ENCODE measurements at regions not wholly inside any gene's neighbourhood (a gene's known extent, or its start where the extent isn't known, plus 50 kb on each side); places are given as distances from the start of the nearest gene placed in this dataset.

DNA sequence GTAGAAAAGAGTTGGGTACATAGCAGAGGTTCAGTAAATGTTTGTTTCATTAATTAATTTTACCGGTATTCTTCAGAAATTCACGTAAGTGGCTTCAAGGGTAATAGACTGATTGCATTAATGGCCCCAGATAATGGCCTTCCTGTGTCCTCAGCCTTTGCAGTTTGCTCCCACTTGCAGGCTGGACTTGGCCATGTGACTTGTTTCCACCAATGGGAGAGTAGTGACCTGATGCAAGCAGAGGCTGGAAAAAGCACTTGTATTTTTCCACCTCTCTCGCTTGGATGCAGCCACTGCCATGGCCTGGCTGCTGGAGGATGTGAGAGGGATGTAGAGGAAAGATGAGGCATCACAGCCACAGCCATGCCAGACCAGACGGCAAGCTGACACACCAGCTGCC, 480.9 kb downstream of the CDK5RAP2 start:
- Histone ChIP-seq H3K4me3 (ENCODE audit: low read depth, low read length) (no peak overlapping the region), H3K9me3 (no peaks in the 10 kb centered on the region), H3K4me1 (no peaks in the 10 kb centered on the region), H3K36me3 (ENCODE audit: control insufficient read depth, insufficient read depth, low read length) (no peaks in the 10 kb centered on the region), H3K27me3 (replicated peaks; ENCODE audit: control insufficient read depth, insufficient read depth, low read length) (no peaks in the 10 kb centered on the region; the same call in none of the 2 replicates)
- no TSS peak for BruUV-seq (replicated peaks)
- H3K27me3 Mint-ChIP-seq (ENCODE audit: insufficient read depth, unreplicated experiment) = peaks cover 10% of the 10 kb centered on the region
- intact Hi-C loops (cut with micrococcal nuclease; ENCODE audit: unreplicated experiment) = no loop called here
- H3K4me3 Mint-ChIP-seq (ENCODE audit: unreplicated experiment) = no peak overlapping the region
- no peak overlapping the region for H3K27ac Mint-ChIP-seq (ENCODE audit: unreplicated experiment)
- ChIA-PET POLR2A (no interaction called here), CTCF (no interaction called here)
- TF ChIP-seq, protein P1, sequence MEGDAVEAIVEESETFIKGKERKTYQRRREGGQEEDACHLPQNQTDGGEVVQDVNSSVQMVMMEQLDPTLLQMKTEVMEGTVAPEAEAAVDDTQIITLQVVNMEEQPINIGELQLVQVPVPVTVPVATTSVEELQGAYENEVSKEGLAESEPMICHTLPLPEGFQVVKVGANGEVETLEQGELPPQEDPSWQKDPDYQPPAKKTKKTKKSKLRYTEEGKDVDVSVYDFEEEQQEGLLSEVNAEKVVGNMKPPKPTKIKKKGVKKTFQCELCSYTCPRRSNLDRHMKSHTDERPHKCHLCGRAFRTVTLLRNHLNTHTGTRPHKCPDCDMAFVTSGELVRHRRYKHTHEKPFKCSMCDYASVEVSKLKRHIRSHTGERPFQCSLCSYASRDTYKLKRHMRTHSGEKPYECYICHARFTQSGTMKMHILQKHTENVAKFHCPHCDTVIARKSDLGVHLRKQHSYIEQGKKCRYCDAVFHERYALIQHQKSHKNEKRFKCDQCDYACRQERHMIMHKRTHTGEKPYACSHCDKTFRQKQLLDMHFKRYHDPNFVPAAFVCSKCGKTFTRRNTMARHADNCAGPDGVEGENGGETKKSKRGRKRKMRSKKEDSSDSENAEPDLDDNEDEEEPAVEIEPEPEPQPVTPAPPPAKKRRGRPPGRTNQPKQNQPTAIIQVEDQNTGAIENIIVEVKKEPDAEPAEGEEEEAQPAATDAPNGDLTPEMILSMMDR (IDR thresholded peaks at IDR 0.05; ENCODE audit: insufficient read depth in 1 of 2, low read depth in 1 of 2, low read length in 1 of 2, severe bottlenecking in 1 of 2, unreplicated experiment in 1 of 2) = no peak
- no peaks in the 10 kb centered on the region for H3K4me1 Mint-ChIP-seq (ENCODE audit: low read depth, unreplicated experiment)
- DNase-seq = peak; percentile 10 to 50
- H3K36me3 Mint-ChIP-seq (ENCODE audit: insufficient read depth, unreplicated experiment) = no peaks in the 10 kb centered on the region
- H3K9me3 Mint-ChIP-seq (ENCODE audit: unreplicated experiment) = no peaks in the 10 kb centered on the region

DNA sequence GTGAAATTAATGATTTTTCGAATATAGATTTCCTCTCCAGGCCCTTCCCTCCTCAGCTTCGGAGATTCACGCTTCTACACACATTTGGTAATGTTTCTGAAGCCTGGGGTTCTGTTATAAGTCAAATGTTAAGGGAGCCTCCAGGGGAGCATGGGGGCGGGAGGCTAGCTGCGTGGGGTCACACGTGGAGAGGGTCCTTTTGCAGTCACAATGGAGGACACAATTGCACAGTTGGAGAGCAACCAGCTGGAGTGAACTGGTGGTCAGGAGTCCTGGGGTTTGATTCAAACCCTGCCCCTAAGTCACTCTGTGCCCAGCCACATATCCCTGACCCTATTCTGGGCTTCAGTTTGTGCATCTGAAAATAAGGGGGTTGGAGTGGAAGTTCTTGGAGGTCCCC, 481.4 kb downstream of the CDK5RAP2 start:
- Mint-ChIP-seq H3K4me1 (ENCODE audit: low read depth, unreplicated experiment) (no peaks in the 10 kb centered on the region), H3K27me3 (ENCODE audit: insufficient read depth, unreplicated experiment) (peaks cover 5% of the 10 kb centered on the region), H3K36me3 (ENCODE audit: insufficient read depth, unreplicated experiment) (no peaks in the 10 kb centered on the region), H3K27ac (ENCODE audit: unreplicated experiment) (no peak overlapping the region), H3K9me3 (ENCODE audit: unreplicated experiment) (no peaks in the 10 kb centered on the region), H3K4me3 (ENCODE audit: unreplicated experiment) (no peak overlapping the region)
- no peaks in the 10 kb centered on the region for H3K9me3 ChIP-seq
- TF ChIP-seq, protein P1 (IDR thresholded peaks at IDR 0.05; ENCODE audit: insufficient read depth in 1 of 2, low read depth in 1 of 2, low read length in 1 of 2, severe bottlenecking in 1 of 2, unreplicated experiment in 1 of 2) = no peak
- no peaks in the 10 kb centered on the region; the same call in none of the 2 replicates for H3K27me3 ChIP-seq (replicated peaks; ENCODE audit: control insufficient read depth, insufficient read depth, low read length)
- no peaks in the 10 kb centered on the region for H3K36me3 ChIP-seq (ENCODE audit: control insufficient read depth, insufficient read depth, low read length)
- H3K4me1 ChIP-seq = no peaks in the 10 kb centered on the region
- no TSS peak for BruUV-seq (replicated peaks)
- intact Hi-C loops (cut with micrococcal nuclease; ENCODE audit: unreplicated experiment) = no loop called here
- CTCF ChIA-PET = no interaction called here
- DNase-seq = no peak
- POLR2A ChIA-PET = no interaction called here
- H3K4me3 ChIP-seq (ENCODE audit: low read depth, low read length) = no peak overlapping the region

DNA sequence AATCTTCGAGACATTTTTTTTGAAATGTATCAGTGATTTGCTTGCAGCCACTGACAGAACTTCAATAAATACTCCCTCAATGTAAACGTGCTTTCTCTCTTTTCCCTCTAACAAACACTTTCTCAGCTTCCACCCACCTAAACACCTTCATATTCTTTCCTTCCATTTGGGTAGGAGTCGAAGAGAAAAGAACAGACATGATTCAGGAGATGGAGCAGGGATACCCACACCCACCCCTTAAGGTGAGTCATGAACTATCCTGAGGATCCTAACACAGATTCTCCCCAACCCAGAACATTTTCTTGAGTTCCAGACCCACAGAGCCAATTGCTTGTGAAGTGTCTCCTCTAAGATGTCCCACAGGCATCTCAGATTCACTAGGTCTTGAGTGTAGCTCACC, 488.8 kb downstream of the CDK5RAP2 start:
- POLR2A ChIA-PET = no interaction called here
- TF ChIP-seq, protein P1 (IDR thresholded peaks at IDR 0.05; ENCODE audit: insufficient read depth in 1 of 2, low read depth in 1 of 2, low read length in 1 of 2, severe bottlenecking in 1 of 2, unreplicated experiment in 1 of 2) = no peak
- no peaks in the 10 kb centered on the region for H3K36me3 ChIP-seq (ENCODE audit: control insufficient read depth, insufficient read depth, low read length)

More for the DNA sequence above, 488.8 kb downstream of the CDK5RAP2 start:
- CTCF ChIA-PET = no interaction called here
- Mint-ChIP-seq H3K4me3 (ENCODE audit: unreplicated experiment) (no peak overlapping the region), H3K9me3 (ENCODE audit: unreplicated experiment) (peaks cover 8% of the 10 kb centered on the region), H3K27me3 (ENCODE audit: insufficient read depth, unreplicated experiment) (peaks cover 17% of the 10 kb centered on the region), H3K36me3 (ENCODE audit: insufficient read depth, unreplicated experiment) (peaks cover 3% of the 10 kb centered on the region), H3K27ac (ENCODE audit: unreplicated experiment) (no peak overlapping the region), H3K4me1 (ENCODE audit: low read depth, unreplicated experiment) (no peaks in the 10 kb centered on the region)
- Histone ChIP-seq H3K27me3 (replicated peaks; ENCODE audit: control insufficient read depth, insufficient read depth, low read length) (no peaks in the 10 kb centered on the region), H3K9me3 (no peaks in the 10 kb centered on the region), H3K4me3 (ENCODE audit: low read depth, low read length) (no peak overlapping the region), H3K4me1 (no peaks in the 10 kb centered on the region)
- intact Hi-C loops (cut with micrococcal nuclease; ENCODE audit: unreplicated experiment) = no loop called here
- no peak for DNase-seq
- BruUV-seq (replicated peaks) = no TSS peak
